Suppressor macrophage treated with lipopolysaccharide for 1 hour (primary cell): ENCODE measurements at regions not wholly inside any gene's neighbourhood (a gene's known extent, or its start where the extent isn't known, plus 50 kb on each side); places are given as distances from the start of the nearest gene placed in this dataset.

Experiments
- DNase-seq, 3 donors: peaks; one replicate each; pipeline ENCODE4 v3.0.0-alpha.2; 2020 to 2022

DNA sequence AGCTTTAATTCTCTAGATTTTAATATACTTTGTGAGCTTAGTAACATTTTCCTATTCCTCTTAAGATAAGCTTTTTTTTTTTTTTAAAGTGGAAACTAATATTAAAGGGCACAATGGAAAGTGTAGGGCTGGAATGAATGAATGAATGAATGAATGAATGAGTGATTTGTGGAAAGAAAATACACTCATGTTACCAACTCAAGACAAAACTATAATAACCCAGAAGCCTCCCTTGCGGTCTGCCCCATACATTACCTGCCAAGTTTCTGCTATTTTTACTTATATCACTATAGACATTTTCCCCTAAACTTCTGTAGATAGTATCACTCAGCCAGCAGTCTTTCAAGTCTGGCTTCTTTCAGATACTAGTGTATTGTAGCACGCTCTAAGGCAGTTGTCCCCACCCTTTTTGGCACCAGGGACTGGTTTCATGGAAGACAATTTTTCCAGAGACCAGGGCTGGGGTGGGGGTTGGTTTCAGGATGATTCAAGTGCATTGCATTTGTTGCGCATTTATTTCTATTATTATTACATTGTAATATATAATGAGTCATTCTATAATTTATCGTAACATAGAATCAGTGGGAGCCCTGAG is 932.2 kb downstream of the TBC1D22A start:
- DNase-seq, result no peak

DNA sequence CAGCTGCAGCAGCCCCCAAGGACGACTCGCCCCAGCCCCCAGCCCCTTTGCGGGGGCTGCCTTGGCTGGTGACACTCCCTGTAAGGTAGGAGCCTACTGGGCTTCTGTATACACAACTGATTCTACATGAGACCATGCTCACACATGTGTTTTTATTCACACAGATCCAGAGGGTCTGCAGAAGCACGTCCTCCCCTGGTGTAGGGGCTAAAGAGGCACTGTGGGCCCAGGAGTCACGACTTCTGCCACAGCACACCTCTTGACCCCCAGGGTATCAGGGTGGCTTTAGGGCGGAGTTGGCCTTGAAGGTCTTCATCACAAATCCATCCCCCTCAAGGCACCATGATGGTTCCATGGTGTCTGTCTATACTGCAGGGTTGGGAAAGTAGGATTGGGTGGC is 931.2 kb downstream of the TBC1D22A start:
- DNase-seq, result no peak

DNA sequence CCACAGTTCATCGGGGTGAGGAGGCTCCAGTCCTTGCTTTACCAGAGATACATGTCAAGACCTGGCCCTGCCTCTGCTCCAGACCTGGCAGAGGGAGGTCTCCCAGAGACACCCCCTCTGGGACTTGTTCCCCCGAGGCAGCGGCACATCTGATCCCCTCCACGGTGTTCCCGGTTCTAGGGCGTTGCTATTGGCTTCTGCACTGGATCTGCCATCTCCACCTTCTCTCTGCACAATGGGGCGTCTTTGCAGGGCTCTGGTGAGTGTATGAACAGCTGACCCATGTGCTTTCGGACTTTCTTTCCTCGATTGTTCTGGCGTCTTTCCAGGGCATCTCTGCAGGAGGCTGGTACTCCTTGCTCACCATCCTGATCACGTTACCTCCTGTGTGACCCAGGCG is 930.4 kb downstream of the TBC1D22A start:
- no peak for DNase-seq

DNA sequence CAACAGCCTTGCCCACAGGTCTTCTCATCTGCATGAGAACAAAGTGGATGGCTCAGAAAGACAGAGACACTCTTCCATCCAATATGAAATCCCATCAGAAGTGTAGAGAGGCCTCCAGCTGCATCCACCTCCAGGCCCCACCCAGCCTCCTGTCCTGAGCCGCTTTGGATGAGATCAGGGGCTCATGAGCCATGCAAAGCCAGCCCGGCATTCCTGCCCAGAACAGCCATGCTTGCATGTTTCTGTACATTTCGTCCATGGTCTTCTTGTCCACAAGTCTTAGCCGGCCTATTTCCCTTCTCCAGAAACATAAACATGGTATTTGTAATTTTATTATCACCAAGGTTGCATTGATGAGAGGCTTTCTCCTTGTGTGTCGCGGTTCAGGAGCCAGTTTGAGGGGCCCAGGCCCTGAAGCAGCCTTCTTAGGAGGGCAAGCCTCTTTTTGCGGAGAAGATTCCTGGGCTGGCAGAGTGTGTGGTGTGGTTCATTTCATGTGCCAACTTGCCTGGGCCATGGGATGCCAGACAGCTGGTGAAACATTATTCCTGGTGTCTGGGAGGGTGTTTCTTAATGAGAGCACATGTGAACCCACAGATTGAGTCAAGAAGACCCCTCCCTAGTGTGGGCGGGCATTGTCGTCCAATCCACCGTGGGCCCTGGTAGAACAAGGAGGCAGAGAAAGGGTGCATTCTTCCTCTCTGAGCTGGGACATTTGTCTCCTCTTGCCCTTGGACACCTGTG is 928.9 kb downstream of the TBC1D22A start:
- no peak for DNase-seq

DNA sequence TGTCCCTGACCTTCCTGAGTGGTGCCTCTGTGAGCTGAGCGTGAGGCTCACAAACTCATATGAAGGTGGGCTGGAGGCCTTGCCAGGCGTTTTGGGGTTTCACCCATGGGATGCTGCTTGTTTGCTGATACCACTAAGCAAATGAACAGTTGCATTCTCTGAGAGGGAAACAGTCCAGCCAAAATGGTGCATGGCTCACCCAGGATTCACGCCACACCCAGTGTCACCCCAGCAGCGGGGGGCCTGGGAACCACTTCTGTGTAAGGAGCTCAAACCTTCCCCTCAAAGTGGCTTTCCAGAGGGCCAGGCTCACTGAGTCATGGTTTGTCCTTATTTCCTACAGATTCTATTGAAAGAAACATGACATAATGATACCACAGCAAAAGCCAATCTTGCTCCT is 928.1 kb downstream of the TBC1D22A start:
- DNase-seq, result no peak

DNA sequence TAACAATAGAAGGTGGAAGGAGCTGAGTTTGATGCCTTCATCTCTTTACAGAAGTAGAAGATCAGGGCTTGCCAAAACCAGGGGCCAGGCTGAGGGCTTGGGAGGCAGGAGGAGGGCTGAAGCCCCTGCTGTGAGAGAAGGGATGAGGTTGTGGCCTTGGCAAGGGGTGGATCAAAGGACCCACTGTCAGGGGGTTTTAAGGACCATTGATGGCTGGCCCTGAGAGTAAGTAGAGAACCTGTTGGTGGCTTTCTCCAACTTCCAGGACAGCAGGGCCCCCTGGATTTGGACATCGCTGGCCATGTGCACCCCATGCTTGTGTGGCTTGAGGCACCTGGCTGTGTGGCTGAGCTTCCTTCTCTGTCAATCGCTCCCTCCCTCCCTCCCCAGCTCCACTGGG is 927.7 kb downstream of the TBC1D22A start:
- DNase-seq, result no peak

DNA sequence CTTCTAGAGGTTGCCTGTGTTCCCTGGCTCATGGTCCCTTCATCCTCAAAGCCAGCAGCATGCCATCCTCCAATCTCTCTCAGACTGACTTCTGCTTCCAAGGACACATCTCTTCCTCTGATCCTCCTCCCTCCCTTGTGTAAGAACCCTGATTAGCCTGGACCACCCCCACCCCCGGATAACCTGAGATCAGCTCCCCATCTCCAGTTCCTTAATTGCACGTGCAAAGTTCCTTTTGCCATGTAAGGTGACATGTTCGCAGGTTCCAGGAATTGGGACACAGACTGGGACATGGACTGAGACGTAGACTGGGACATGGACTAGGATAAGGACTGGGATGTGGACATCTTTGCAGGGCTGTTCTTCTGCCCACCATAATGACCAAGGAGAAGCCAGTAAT is 925.3 kb downstream of the TBC1D22A start:
- DNase-seq, result no peak

DNA sequence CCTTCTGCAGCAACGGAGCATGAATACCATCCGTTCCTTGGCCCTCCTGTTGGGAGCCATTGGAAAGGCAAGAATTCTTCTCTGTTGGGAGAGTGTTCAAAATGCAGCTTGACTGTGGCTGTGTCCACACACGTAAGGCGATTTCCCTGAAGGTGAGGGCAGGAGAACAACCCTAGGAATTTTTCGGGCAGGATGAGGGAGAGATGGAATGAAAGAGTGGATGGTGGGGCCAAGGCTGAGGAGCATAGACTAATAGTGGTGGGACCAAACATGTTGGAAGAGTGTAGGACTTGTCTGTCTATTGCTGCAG is 924.9 kb downstream of the TBC1D22A start:
- no peak for DNase-seq

DNA sequence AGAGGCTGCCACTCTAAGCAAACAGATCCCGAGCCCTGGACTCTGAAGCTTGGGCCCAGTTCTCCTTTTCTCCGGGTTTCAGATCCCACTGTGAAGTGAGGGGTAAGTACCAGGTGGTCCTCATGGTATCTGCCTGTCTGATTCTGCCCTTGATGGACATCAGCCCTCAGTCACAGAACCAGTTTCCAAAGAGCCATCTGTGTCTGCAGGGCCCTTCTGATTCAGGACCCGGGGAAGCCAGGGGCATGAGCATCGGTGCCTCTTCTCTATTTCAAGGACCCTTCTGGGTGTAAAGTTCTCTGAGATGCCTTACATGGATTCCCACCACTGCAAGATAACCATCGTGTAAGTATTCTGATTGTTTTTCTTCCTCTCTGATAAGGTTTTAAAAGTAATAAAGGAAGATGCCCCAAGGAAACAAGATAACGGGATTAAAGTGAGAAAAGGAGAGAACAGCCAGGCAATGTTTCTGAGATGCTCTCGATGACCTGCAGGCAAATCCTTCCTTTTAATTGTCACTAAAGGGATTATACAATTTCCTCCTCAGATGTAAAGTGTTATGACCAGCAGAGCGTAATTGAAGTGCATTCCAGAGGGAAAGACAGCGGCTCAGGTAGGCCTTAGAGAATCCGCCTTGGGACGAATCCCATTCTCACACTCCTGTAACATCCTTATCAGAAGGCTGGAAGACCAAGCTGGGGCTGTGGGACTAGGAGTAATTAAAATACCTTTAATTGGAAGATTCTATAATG is 924.3 kb downstream of the TBC1D22A start:
- DNase-seq, result no peak

DNA sequence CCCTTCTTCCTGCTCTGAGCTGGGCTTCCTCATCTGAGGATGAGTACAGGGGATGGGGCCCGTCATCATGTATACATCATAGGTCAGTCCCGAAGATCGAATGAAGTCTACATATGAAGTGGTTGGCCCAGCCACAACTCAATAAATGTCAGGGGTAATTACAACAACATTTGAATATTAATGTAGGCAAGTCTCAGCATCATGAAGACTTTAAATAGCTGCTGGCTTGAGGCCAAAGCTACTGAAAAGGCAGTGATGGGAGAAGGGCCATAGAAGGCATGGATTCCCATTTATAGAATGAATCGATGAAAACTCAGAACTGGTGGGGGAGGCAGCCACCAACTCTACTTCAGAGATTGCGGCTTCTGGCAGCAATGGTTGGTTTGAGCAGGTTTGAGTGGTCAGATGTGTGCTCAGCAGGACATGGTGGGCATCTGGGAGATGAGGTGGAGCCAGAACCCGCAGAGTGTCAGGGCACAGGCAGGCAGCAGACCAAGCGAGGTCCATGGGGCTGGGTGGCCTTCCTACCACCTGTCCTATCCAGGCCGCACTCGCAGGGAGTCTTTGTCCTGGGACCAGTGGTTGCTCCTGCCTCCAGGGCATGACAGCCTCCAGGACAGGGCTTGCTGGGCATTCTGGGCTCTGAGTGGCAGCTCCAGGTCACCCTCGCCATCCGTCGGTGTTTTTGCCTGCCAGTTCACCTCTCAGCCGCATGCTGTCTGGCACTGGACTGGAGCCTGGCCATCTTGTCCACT is 919.1 kb downstream of the TBC1D22A start:
- no peak for DNase-seq

DNA sequence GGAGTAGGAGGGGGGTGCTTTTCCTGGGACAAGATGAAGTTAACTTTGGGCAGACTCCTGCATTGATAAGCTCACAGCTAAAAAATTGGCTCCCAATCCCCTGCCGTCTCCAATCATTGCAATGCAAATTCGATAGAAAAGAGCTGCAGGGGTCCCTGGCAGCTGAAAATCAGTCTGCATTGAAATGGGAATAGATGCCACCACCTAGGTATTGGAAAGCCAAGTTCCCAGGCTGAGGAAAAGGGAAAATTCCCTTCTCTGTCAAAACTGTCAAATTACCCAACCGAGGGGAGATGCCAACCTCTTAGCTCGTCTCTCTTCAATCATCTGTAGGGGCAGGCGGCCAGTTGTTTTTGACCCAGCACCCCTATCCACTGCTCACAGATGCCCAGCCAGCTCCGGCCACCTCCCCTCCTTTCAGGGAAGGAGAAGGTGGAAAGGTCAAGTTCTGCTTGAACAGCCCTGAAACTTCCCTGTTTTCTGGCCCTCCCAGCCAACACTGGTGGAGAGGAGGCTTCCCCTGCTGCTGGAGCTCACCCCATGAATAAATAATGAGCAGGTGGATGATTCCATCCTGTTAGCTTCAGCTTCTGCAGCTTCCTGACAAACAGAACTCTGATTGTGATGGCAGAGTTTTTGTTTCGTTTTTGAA is 916.3 kb downstream of the TBC1D22A start:
- DNase-seq, result no peak

DNA sequence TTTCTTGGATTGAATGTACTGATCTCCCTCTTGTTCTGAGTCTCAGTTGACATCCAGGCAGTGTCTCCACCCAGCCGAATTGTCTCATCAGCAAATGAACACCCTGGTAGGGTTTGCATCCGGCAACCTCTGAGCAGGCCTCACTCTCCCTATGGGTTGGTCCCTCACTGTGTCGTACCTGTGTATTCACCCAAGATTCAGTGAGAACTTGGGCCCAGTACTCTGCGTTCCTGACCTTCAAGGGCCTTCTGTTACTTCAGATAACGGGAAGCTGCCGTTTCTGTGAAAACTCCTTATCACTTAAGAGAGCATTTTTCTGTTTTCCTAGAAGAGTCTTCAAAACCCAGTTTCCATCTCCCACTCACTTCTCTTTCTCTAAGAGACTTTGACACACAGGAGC is 915.6 kb downstream of the TBC1D22A start:
- DNase-seq, result no peak

DNA sequence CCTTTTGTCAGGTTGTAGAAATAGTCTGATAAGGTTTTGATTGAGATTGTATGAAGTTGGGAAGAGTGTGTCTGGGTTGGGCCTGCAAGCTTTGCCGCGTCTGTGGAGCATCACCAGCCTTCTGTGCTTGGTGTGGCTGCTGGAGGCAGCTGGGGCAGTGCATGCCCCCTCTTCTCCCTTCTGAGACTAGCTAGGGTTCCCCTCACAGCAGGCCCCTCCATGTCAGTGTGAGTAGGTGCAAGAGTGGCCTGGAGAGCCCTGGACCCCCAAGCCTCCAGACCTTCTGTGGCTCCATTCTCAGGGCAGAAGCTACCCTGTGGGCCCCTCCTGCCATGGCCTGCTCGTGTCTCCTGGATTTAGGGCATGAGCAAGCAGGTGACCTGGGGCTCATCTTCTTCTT is 914.2 kb downstream of the TBC1D22A start:
- no peak for DNase-seq

DNA sequence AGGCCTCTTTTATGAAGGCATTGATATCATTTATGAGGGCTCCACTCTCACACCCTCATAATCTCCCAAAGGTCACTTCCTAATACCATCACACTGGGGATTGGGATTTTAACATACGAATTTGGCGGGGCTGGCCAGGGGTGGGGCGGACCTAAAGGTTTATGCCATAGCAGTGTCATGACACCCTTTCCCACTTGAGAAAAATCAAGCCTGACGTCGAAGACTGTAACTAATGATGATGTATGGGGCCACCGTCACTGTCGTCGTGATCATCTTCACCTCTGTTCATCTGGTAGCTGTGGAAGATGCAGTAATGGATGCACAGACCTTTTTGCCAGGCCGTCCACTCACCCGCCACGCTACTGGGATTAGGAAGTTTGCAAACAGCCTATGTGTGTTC is 912.1 kb downstream of the TBC1D22A start:
- DNase-seq, result no peak

DNA sequence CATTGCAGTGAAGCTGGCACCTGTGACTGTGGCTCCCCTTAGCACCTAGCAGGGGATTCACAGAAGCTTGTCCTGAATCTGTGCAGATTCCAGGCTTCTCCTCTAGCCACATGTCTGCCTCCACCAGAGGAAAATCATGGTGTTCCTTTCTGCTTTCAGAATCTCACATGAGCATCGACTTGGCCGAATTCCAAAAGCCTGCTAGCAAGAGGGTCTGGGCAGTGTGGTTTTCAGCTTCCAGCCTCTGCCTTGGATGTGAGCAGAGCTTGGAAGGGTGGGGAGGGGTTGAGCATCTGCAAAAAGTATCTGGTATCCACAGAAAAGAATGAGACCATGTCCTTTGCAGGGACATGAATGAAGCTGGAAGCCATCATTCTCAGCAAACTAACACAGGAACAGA is 911.1 kb downstream of the TBC1D22A start:
- no peak for DNase-seq

DNA sequence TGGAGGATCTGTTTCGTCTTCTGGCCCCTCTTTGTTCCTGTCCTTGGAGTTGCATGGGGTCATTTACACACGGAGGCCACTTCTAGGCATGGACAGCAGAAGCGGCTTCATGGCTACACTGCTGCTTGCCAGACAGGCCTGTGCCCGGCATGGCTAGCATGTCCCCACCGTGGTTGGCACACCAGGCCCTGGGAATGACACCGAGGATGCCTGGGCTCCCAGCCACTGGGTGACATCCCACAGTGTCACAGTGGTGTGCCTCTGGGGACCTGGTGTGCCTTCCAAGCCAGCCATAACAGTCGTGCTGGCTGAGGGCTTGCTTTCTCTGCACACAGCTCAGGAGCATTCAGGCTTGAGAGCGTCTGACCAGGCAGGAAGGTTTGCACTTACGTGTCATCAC is 910.1 kb downstream of the TBC1D22A start:
- no peak for DNase-seq

DNA sequence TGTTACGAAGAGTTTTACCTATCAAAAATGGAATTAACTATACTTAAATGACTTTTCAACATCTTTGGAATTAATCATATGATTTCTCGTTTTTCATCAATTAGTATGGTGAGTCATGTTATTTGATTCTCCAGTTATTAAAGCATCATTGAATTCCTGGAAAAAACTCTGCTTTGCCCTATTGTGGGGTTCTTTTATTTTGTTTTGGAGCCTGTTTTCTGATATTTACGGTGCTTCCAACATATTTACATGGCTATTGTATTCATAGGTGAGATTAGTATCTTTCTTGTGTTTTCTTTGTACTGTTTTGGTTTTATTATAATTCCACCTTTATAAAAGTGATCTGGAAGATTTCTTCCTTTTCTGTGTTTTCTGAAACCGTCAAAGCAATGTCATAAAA is 902.7 kb downstream of the TBC1D22A start:
- DNase-seq, result no peak

DNA sequence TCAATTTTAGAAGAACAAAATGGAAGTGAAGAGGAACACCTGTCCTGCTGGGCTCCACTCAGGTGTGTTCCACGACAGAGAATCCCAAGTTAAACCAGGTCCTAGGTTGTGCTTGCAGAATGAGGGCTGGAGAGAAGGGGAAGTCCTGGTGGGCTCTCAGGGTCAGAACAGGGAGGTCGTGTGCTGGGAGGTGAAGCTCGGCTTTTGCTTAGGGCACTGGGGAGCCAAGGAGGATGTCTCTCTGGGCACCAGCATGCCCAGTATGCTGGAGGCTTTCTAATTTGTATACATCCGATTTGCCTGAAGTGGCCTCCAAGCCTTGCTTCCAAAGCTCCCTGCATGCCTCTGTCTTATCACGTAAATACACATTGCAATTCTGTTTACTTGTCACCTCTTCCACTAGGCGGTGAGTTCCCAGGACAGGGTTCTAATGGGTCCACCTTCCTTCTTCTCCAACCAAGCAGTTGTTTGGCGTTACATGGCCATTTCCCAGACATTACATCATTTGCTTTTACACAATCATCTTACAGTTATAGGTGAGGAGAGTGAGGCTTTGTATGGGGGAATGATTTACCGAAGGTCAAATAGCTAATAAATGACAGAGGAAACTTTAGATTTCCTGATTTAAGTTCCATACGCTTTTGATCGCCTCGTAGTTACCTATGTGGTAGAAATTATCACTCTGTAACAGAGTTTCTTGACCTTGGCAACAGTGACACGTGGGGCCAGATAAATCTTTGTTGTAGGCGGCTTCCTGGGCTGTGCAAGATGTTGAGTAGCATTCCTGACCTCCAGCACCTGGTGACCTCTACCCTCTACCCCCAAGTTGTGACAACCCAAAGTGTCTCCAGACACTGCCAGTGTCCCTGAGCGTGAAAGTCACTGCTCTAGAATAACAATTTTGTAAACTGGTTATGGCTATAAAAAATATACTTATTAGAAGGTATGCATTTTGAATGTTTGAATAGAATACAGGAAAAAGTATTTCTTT is 901.5 kb downstream of the TBC1D22A start:
- DNase-seq, result no peak

DNA sequence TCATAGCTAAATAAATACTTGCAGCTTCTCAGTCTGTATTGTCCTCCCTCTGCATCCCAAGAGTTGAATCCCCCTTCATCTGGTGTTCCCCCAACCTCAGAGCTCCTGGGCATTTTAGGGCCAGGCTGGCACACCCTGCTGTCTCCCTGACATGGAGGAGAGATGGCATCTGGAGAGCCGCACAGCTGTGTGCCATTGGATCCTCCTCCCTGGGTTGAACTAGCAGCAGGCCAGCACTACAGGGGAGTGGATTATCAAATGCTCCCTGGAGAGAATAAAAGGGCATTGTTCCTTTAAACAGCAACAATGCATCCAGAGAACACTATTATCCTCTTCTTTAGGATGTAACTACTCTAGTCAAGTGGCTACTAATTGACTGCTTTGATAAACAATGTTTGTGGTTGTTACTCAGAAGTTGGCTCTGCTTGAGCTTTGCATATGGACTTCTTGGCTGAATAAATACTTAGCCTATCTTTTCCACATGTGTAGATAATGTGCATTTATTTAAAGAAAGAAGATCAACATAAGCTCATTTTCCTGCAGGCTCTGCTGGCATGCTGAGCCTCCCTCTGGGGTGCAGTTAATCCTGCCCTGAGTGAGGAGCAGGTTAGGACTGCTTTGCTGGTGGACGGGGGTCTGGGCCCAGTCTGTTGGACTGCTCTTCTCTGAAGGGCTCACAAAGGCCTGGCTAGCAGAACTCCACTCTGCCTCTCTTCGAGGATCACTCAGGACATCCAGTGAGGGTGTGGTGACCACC is 897.2 kb downstream of the TBC1D22A start:
- DNase-seq, result no peak

DNA sequence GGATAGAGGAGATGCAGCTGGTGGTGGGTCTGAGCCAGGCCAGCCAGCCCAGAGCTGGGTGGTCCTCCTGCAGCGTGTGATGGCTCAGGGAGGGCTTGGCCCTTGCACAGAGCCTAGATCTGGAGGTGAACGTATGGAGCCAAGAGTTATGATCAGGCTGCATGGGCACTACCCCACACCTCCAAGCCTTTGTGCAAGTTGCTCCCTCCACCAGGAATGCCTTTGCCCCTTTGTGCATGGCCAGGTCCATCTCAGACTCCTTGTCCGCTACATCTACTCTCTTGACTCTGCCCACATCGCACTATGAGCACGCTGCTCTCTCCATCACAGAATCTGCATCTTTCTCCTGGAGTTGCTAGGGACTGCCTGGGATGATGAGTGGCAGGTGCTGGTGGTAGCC is 895.7 kb downstream of the TBC1D22A start:
- no peak for DNase-seq

DNA sequence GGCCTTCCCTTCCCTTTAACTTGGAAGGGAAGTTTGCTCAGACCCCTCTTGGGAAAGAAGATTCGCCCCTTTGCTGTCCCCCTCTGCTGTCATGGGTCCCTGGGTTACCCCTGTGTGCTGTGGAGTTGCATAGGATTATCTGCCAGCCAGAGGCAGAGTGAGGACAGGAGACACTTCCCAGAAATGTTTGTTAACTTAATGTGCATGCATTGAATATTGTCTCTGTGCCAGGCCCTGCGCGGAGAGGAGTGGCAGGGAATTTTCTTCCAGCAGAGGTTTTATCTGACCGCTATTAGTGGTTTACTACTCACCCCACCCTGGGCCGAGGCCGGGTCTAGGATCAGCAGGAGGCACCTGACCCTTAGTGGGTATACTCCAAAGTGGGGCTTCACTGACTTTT is 894.8 kb downstream of the TBC1D22A start:
- DNase-seq, result no peak
